HepG2 (cell line): ENCODE measurements at regions not wholly inside any gene's neighbourhood (a gene's known extent, or its start where the extent isn't known, plus 50 kb on each side); places are given as distances from the start of the nearest gene placed in this dataset.

ENCODE experiments used
- ATAC-seq: fragments of 200-7000 bp; cut with Tn5 transposase; 3 replicates; pipeline ENCODE4 v1.9.1; 2020; ENCODE audit warnings: mild to moderate bottlenecking, moderate library complexity
- BruUV-seq: library from RNA; stranded (reverse); fragments of 400-500 nt; replicated peaks from 2 replicates; lab custom pipeline; 2021; lab: Mats Ljungman, UMichigan
- CTCF ChIA-PET: fragments of 300-600 bp; formaldehyde crosslinking; extraction: SDS; loops from one replicate; lab custom pipeline; 2021; ENCODE audit warnings: low total read pairs, inconsistent platforms, low intra/inter-chr PET ratio; lab: Yijun Ruan, JAX
- POLR2A ChIA-PET: fragments of 350-600 bp; sonication (Branson Sonifier 250); formaldehyde crosslinking; loops from one replicate; lab custom pipeline; 2020; ENCODE audit warnings: antibody characterized with exemption, inconsistent platforms; lab: Yijun Ruan, JAX
- DNase-seq: peaks from one replicate; pipeline ENCODE4 v3.0.0-alpha.2; 2015; ENCODE audit warnings: low spot score
- FAIRE-seq: peaks from 3 replicates; lab custom pipeline; 2011; peaks lifted over from hg19 to GRCh38; lab: Jason Lieb, UNC
- H2AFZ ChIP-seq: one replicate; pipeline ENCODE4 v1.6.1; 2011; ENCODE audit warnings: low read length, inconsistent platforms
- H3K27ac ChIP-seq: fragments of 300-600 bp; 3 replicates; pipeline ENCODE4 v1.8.0; 2011; ENCODE audit warnings: mixed run types, mild to moderate bottlenecking, mixed read lengths, low read length, inconsistent platforms; ENCODE audit not compliant: insufficient read depth; ENCODE audit errors: extremely low read length
- H3K27me3 ChIP-seq, 2 experiments: fragments of 200-600 bp in 1 of 2; 2 replicates in 1 of 2; 3 replicates in 1 of 2; pipeline versions ENCODE4 v1.6.0 to v1.8.0; 2011; ENCODE audit warnings: low read length in 2 of 2, mild to moderate bottlenecking in 2 of 2, moderate library complexity in 2 of 2, inconsistent platforms in 1 of 2; ENCODE audit not compliant: insufficient read depth in 2 of 2, control insufficient read depth in 1 of 2
- H3K36me3 ChIP-seq, 2 experiments: fragments of 200-600 bp in 1 of 2; replicated peaks in 1 of 2; 2 replicates in 1 of 2; 3 replicates in 1 of 2; pipeline versions ENCODE4 v1.5.1 to v1.8.0; 2011; ENCODE audit warnings: low read length in 2 of 2, inconsistent platforms in 1 of 2; ENCODE audit not compliant: insufficient read depth in 2 of 2, control insufficient read depth in 1 of 2
- H3K4me1 ChIP-seq: 2 replicates; pipeline ENCODE4 v1.5.1; 2012; ENCODE audit warnings: low read length, inconsistent platforms; ENCODE audit not compliant: insufficient read depth
- H3K4me2 ChIP-seq: 2 replicates; pipeline ENCODE4 v1.6.0; 2011; ENCODE audit warnings: low read depth, low read length, inconsistent platforms
- H3K4me3 ChIP-seq, 3 experiments: fragments of 200-600 bp in 1 of 3; sonication (generic), shearing (Covaris generic) in 1 of 3; replicated peaks in 1 of 3; 2 replicates each; pipeline ENCODE4 v1.5.1; 2011 to 2016; ENCODE audit warnings: low read length in 3 of 3, inconsistent platforms in 2 of 3, low read depth in 2 of 3, mild to moderate bottlenecking in 2 of 3, control low read depth in 1 of 3, mixed read lengths in 1 of 3; ENCODE audit not compliant: insufficient read depth in 1 of 3
- H3K79me2 ChIP-seq: one replicate; pipeline ENCODE4 v1.6.1; 2011; ENCODE audit warnings: low read length, inconsistent platforms; ENCODE audit not compliant: insufficient read depth
- H3K9ac ChIP-seq: 2 replicates; pipeline ENCODE4 v1.6.0; 2011; ENCODE audit warnings: mild to moderate bottlenecking, low read depth, low read length, inconsistent platforms; ENCODE audit not compliant: insufficient read depth
- H3K9me3 ChIP-seq: 2 replicates; pipeline ENCODE4 v1.5.1; 2012; ENCODE audit warnings: mild to moderate bottlenecking, low read length
- H4K20me1 ChIP-seq: 2 replicates; pipeline ENCODE4 v1.6.0; 2011; ENCODE audit warnings: inconsistent platforms, mild to moderate bottlenecking, low read length, moderate library complexity; ENCODE audit not compliant: insufficient read depth
- JARID2 ChIP-seq: sonication (generic); formaldehyde crosslinking; IDR thresholded peaks from 2 replicates; pipeline ENCODE4 v1.8.1; 2023; ENCODE audit warnings: missing genetic modification reagents, inconsistent platforms; ENCODE audit not compliant: insufficient replicate concordance
- NCOR1 ChIP-seq: fragments of 200-600 bp; sonication (generic); IDR thresholded peaks from 2 replicates; pipeline ENCODE4 v1.7.0; 2017; ENCODE audit warnings: antibody characterized with exemption, low read length, borderline replicate concordance
- RXRB ChIP-seq: IDR thresholded peaks from 2 replicates; pipeline ENCODE4 v1.6.1; 2016; ENCODE audit warnings: borderline replicate concordance, missing genetic modification reagents, missing compliant biosample characterization
- SAFB2 ChIP-seq: sonication (generic); formaldehyde crosslinking; IDR thresholded peaks from 2 replicates; pipeline ENCODE4 v1.5.1; 2020; ENCODE audit warnings: missing genetic modification reagents, low read depth, mild to moderate bottlenecking, borderline replicate concordance
- TRIM22 ChIP-seq: fragments of 450-650 bp; IDR thresholded peaks from 2 replicates; pipeline ENCODE4 v1.6.1; 2017
- ZNF143 ChIP-seq: sonication (generic); formaldehyde crosslinking; IDR thresholded peaks from 2 replicates; pipeline ENCODE4 v1.4.0; 2020; ENCODE audit warnings: missing genetic modification reagents
- ZNF598 ChIP-seq: sonication (generic); formaldehyde crosslinking; IDR thresholded peaks from 2 replicates; pipeline ENCODE4 v1.5.1; 2020; ENCODE audit warnings: mild to moderate bottlenecking, missing genetic modification reagents, borderline replicate concordance
- WGBS: methylation state at CpG from one replicate; pipeline ENCODE4 v1.1.6; 2017; ENCODE audit warnings: low lambda C conversion rate; 5-methylcytosine and 5-hydroxymethylcytosine counted together
- in situ Hi-C: cut with HindIII; loops from 2 replicates; pipeline ENCODE4 v1.10.0; 2017; ENCODE audit warnings: low pct_unique_long_range_greater_than_20kb; ENCODE audit not compliant: extremely low pct_ligation_motif_present
- intact Hi-C: fragments of 100-400 bp; cut with micrococcal nuclease; formaldehyde crosslinking; loops from one replicate; pipeline ENCODE4 v1.10.0; 2022; ENCODE audit not compliant: unreplicated experiment
- TF ChIP-seq, protein P1 (sequence below): sonication (generic); formaldehyde crosslinking; conservative IDR thresholded peaks from 2 replicates; pipeline ENCODE4 v1.8.1; 2023; ENCODE audit warnings: missing genetic modification reagents
- TF ChIP-seq, protein P2 (sequence below): sonication (generic); formaldehyde crosslinking; IDR thresholded peaks from 2 replicates; pipeline ENCODE4 v1.8.1; 2023; ENCODE audit warnings: missing genetic modification reagents, inconsistent platforms, borderline replicate concordance

DNA sequence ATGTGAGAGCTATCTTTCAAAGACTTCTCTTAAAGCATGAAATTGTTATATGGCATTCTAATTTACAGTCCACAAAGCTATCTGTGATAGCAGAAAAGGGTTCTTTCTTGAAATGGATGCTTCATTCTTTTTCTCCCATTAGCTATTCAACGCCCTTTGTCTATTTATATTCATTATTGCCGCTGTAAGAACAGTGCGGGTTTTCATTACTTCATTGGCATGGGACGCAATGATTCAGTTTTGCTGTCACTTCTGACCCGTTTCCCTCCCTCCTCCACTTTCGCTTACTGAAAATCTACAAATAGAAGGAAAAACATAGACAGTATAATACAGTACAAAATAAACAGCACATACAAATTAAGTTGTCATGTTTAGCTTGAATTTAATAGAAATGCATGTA is 394.6 kb downstream of the PCDH7 start:
- TF ChIP-seq, protein P1, sequence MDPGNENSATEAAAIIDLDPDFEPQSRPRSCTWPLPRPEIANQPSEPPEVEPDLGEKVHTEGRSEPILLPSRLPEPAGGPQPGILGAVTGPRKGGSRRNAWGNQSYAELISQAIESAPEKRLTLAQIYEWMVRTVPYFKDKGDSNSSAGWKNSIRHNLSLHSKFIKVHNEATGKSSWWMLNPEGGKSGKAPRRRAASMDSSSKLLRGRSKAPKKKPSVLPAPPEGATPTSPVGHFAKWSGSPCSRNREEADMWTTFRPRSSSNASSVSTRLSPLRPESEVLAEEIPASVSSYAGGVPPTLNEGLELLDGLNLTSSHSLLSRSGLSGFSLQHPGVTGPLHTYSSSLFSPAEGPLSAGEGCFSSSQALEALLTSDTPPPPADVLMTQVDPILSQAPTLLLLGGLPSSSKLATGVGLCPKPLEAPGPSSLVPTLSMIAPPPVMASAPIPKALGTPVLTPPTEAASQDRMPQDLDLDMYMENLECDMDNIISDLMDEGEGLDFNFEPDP (CRISPR knock-in tag): no peak
- TF ChIP-seq, protein P2, sequence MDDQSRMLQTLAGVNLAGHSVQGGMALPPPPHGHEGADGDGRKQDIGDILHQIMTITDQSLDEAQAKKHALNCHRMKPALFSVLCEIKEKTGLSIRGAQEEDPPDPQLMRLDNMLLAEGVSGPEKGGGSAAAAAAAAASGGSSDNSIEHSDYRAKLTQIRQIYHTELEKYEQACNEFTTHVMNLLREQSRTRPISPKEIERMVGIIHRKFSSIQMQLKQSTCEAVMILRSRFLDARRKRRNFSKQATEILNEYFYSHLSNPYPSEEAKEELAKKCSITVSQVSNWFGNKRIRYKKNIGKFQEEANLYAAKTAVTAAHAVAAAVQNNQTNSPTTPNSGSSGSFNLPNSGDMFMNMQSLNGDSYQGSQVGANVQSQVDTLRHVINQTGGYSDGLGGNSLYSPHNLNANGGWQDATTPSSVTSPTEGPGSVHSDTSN (CRISPR knock-in tag): no peak
- TF ChIP-seq ZNF598 (CRISPR knock-in tag) (no peak), RXRB (CRISPR knock-in tag) (no peak), ZNF143 (no peak), TRIM22 (no peak), SAFB2 (CRISPR knock-in tag) (no peak), NCOR1 (no peak), JARID2 (CRISPR knock-in tag) (no peak)
- BruUV-seq: no TSS peak
- DNase-seq: no peak
- no peaks in the 10 kb centered on the region for H3K4me1 ChIP-seq
- no peak overlapping the region for H3K27ac ChIP-seq
- FAIRE-seq: no peak
- no peak overlapping the region for H2AFZ ChIP-seq
- no peaks in the 10 kb centered on the region for H3K9me3 ChIP-seq
- no peaks in the 10 kb centered on the region for H3K79me2 ChIP-seq
- in situ Hi-C loops (no loop called here), intact Hi-C loops (no loop called here)
- no peaks in the 10 kb centered on the region for H3K36me3 ChIP-seq
- POLR2A ChIA-PET: no interaction called here
- H3K27me3 ChIP-seq: no peaks in the 10 kb centered on the region
- WGBS: 3% methylated on average over 6 of the region's 6 CpGs
- no peak overlapping the region for H3K4me3 ChIP-seq
- H3K9ac ChIP-seq: no peak overlapping the region
- H4K20me1 ChIP-seq: no peaks in the 10 kb centered on the region
- no peak for ATAC-seq
- H3K4me2 ChIP-seq: no peak overlapping the region
- CTCF ChIA-PET: no interaction called here
